HG03060 (cell line): ENCODE measurements at regions not wholly inside any gene's neighbourhood (a gene's known extent, or its start where the extent isn't known, plus 50 kb on each side); places are given as distances from the start of the nearest gene placed in this dataset.

Source experiments
- ATAC-seq: cut with Tn5 transposase; IDR thresholded peaks from one replicate; pipeline ENCODE4 v1.9.1; 2021; ENCODE audit warnings: low read depth, moderate number of reproducible peaks; ENCODE audit not compliant: unreplicated experiment

- ATAC-seq: no peak
Measured at GRCh38 chr10:33126742-33127141, 168.7 kb upstream of the ITGB1 start.

- ATAC-seq: no peak
Measured at GRCh38 chr10:33125522-33126517, 167.8 kb upstream of the ITGB1 start.

DNA sequence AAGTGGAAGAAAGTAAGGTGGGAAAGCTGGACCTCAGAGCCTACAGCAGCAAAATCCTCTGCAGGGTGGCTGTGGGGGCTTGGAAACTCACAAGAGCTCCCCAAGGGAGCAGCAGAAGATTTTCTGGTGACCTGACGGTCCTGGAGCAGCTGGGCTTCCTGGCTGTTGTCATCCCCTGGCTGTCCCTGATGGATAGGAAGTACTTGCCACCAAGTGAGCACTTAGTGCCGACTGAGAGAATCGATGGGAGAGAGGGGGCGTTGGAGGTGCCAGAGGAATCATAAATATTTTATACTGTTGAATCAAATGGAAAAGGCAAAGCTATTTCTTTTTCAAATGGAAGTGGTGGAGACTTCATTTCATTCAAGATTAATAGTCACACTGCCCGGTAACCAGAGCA lies 167.1 kb upstream of the ITGB1 start:
- no peak for ATAC-seq

- ATAC-seq: no peak
Measured at GRCh38 chr10:33123680-33124079, 165.7 kb upstream of the ITGB1 start.

- ATAC-seq: no peak
Measured at GRCh38 chr10:33122014-33122809, 164.2 kb upstream of the ITGB1 start.

DNA sequence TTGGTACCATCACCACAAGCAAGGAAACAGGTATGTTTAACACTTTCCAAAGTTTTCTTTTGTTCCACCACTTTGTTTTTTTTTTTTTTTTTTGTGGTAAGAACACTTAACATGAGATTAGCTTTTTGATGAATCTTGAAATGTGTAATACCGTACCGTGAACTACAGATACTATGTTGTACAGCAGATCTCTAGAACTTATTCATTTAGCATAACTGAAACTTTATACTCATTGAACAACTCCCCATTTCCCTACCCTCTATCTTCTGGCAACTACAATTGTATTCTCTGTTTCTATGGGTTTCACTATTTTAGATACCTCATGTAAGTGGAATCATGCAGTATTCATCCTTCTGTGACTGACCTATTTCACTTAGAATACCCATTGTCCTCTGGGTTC lies 162.7 kb upstream of the ITGB1 start:
- no peak for ATAC-seq

DNA sequence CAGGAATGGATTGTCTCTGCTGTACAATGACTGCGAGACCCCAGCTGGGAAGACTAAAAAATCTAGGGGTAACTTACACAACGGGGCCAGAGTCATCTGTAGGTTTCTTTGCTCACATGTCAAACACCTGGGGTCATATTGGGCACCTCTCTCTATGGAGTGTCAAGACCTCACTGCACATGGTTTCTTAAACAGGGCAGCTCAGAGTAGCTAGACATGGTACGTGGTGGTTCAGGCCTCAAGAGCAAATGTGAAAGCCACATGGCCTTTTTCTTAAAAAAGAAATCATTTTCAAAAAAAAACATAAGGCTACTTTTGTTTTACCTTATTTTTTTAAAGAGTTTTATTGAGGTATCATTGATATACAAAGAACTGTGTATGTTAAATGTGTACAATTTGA lies 162.2 kb upstream of the ITGB1 start:
- no peak for ATAC-seq

- ATAC-seq: no peak
Measured at GRCh38 chr10:33117816-33118215, 159.8 kb upstream of the ITGB1 start.

- no peak for ATAC-seq
Measured at GRCh38 chr10:33117230-33117629, 159.2 kb upstream of the ITGB1 start.

DNA sequence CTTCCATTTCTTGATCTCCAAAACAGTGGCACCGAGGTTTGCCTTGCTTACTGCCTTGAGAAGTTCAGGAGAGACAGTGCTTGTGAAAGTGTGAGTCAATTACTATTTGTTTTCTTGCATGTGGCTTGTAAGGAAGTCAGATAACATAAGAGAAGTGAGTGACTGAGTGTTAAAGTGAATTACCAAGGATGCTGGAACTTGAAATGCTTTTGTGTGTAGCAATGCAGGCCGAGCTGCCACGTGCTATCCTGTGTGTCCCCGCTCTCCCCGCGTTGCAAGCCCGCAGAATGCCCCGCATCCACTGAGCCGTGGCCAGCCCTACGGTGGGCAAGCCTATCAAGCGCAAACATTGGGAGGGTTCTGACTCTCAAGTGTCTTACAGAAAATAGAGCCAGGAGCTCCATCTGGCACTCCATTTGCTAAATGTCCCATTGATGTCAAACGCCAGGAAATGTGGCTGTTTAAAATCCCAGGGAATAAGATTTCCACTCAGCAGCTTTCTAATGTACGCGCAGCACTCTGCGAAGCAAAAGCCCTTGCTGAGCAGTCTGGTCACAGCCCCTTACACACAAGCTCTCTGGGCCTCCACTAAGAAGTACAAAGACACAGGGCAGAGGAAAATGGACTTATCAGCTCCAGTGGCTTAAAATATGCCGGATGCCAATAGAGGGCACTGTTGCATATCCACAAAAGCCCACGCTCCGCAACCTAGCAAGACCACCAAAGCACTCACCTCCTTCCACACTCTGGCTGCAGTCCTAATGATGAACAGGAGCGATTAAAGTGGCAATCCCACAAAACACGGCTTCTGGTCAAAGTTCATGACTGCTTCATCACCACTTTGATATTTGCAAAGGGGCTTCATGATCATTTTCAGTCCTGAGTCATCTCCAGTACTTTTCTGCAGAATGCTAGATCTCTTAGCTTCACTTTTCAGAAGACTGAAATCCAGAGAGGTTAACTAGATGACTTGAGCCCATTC lies 158.0 kb upstream of the ITGB1 start:
- no peak for ATAC-seq

DNA sequence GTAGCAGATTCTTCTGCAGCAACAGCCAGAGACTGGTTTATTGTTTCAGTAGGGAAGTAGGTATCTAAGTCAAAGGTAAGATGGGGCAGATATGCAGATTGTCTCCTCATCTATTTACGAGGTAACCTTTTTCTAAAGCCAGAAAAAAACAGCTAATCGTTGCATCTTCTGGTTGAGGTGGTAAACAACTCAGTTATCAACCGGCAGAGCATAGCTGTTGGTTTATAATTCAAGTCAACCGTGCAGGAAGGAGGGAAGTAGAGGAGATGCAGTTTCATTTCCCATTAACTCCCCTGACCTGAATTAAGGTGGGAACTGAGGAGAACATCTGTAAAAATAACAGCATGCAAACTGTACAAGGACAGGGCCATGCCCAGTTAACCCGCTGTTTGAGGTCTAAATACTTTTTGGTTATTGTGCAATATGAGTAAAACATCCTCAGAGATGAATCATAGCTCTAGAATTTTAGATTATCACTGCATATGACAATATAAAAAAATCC lies 156.5 kb upstream of the ITGB1 start:
- ATAC-seq: no peak

DNA sequence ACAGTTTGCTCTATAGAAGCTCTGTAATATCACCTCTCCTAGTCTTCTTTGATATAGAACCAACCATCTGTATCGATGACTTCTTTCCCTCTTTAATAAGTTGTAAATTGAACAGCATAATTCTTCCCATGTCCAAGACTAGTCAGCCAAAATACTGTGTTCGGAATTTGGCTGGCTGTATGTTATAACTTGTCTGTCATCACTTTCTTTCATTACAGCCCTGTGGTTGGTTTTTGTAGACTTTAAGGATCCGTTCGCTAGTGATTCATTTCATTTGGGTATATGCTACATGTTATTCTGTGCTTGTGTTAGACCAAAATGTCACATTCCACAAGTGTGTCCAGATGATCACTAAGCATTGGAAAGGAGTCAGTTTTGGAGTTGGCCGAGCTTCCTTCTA lies 155.4 kb upstream of the ITGB1 start:
- ATAC-seq: no peak

DNA sequence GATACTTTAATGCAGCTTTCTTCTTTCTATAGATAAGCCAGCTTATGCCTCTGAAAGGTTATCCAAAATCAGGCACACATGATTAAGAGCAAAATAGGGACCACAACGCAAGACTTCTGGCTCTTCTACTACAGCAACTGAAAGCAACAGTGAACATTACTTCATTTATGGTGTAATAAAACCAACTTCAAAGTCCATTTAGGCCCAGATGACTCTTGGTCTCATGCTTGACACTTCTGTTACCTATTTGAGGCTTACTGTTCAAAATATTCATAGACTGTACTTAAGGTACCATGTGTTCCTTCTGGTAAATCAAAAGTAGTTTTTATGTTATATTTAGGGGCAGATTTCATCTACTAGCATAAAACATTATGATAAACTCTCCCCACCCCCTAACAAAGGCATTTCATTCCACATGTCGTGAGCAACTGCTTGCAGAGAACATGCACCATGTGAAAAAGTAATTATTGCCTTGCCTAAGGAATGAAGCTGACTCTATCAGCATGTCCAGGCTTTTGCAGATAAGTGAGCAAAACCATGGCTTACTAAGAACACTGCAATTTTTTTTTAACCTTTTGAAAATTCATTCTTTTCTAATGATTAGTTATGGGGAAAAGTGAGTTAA lies 154.9 kb upstream of the ITGB1 start:
- no peak for ATAC-seq

- no peak for ATAC-seq
Measured at GRCh38 chr10:33111488-33112051, 153.5 kb upstream of the ITGB1 start.

- ATAC-seq: no peak
Measured at GRCh38 chr10:33109788-33110469, 151.9 kb upstream of the ITGB1 start.

DNA sequence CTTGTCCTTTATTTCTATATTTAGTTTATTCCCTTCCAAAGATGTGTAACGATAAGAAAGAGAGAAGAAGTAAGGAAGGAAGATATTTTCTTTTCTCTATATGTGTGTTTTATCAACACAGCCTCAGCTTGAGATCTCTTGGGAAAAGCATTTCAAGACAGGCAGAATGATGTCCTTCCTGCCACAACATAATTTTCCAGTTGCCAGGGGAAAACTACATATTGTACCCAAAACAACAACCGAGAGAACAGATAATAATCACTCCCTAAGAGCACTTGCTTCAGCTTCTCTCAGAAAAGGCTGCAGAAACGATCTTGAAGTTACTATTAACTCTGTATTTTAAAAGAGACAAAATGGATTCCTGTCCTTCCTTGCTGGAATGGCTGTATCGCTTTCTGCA lies 151.4 kb upstream of the ITGB1 start:
- ATAC-seq: no peak

DNA sequence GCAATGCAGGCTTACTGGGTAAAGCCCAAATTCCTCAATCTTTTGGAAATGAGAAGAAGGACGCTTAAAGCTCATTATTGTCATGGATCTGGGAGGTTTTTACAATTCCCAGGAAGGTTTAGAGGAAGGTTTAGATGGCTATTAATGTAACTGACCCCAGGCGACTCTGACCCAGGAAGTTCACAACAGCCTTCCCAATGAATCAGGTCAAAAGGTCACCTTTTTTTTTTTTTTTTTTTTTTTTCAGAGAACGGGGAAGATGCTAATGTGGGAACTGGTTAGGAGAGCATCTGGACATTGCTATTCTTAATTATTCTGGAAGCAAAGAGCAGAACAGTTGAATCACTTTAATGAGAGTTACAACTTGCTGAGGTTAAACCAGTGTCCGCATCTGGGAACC lies 149.9 kb upstream of the ITGB1 start:
- no peak for ATAC-seq

DNA sequence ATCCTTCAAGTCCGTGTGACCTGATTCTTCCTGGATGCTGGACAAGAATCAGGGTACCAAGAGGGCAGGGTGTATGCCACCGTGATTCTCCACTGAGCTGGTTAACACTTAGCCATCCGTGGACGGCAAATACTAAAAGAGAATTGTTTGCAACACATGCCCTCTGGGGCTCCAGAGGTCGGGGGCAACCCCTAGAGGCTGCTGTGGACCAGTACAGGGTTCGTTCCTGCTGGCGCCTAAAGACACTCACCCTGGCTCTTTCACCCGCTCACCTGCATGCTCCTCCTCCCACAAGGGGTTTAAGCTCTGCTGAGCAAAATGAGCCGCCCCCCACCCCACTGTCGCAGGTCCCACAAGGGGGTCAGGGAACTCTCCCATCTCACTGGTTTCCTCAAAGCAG lies 148.7 kb upstream of the ITGB1 start:
- ATAC-seq: no peak

DNA sequence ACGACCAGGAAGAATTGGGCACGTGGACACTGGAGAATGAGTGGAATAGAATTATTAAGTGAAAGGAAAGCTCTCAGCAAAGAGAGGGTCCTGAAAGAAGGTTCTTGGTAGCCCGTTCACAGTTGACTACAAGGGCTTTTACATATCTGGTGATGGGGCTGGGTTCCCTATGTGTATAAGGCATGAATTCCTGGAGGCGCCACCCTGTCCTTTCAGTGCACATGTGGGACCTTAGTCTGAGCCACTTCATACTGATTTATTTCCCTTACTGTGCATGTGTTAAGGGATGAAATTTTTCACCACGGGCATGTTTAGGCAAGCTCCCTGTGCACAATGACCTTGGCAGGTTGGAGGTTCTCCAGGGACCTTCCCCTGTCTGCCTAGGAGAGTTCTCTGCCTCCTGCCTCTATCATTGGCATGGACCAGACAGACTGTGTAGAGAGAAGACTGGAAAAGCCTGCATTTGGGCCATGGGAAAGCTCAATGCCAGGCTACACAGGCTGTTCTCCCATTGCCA lies 145.9 kb upstream of the ITGB1 start:
- ATAC-seq: no peak
